ENCODE measurements at regions not wholly inside any gene's neighbourhood (a gene's known extent, or its start where the extent isn't known, plus 50 kb on each side); places are given as distances from the start of the nearest gene placed in this dataset.

DNA sequence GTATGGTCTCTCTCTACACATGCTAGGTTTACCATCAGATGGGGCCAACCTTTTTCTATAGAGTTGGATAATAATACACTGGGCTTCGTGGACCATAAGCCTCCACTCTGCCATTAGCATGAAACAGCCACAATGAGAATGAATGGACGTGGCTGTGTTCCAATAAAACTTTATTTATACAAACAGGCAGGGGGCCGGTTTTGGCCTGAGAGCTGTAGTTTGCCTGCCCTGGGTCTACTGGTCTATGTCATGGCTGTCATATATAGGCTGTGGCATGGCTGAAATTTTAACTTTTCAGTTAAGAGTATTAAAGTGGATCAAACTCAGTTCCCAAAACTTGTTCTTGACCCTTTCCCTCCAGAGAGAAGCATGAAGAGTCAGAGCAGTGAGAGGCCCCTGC, 120.3 kb upstream of the MYL2 start:
- DNase-seq (ENCODE audit: low read depth): no peak

DNA sequence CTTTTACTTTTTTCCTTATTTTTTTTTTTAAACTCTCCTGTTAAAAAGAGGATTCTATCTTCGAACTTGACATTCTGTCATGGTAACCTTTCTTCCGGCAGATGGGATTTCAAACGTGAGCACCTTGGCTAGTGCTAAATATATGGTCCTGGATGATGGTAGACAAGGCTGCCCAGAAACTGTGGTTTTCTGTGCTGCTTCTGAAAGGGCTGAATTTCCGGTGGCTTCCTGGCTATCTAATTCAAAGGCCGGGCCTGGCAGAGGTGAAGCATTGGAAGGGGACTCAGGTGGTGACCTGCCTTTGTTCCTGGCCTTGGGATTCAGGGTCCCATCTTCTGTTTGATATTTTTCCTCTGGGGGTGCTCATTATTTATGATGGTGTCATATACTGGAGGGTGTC, 118.6 kb upstream of the MYL2 start:
- DNase-seq (ENCODE audit: low read depth): no peak

DNA sequence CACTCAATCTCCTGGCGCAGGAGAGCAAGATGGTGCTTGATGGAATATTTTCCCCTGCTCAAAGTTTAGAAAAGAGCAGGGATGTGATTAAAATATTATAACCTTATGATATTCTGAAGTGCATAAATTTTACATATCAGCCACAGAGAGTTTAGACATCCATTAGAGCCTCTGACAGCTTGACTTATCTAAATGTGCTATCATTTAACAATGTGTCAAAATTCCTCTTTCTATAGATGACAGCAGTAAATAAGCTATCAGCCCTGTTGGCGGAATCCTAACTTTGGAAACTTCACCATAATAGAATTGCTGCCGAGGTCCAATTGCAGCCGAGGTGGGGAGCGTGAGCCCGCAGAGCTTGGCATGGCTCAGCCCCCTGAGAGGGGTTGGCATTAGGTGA, 117.7 kb upstream of the MYL2 start:
- no peak for DNase-seq (ENCODE audit: low read depth)

DNA sequence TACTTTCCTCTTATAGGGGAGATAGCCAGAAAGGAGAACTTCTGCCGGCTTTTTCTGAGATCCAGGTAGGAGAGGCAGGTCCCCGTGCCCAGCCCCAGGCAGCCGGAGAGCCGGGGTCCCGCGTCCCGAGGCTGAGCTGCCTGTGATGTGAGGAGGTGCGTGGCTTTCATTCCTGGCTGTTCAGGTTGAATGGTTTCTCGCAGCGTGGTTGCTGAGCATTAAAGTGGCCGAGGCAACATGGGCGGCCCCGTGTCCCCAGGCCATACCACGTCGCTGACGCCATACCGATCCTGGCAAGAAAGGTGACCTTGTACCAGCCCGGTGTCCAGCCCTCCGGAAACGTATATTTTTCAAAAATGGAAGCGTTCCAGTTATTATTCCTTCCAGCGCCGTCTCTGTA, 116.7 kb upstream of the MYL2 start:
- no peak for DNase-seq (ENCODE audit: low read depth)

DNA sequence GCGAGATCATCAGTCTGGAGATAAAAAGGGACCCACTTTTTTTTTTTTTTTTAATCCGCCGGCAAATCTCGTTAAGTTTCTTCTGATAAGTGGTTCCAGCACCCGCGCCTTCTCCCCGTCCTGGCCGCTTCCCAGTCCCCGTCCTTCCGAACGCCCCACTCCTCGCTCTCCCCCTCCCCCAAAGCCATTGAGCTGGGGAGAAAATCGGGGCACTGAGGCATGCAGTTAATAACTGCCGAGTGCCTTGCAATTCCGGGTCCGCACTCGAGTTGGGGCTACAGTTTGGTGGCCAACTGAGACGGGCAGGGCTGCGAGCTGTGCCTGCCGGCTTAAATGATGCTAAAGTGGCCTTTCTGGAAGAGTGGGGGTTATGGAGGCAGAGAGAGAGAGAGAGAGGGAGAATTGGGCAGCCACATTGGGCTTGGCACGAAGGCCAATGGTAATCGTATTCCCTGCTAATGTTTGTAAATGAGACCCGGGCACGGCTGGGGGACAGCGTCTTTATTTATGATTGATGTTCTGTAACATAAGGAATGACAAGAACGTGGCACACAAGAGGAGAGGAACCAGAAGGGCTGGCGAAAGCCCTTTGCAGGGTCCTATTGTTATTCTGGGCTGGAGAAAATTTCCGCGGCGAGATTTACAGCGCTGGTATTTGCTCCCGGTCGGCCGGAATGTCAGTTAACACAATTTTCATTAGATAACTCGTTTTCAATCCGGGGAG, 115.4 kb upstream of the MYL2 start:
- DNase-seq (ENCODE audit: low read depth): no peak

DNA sequence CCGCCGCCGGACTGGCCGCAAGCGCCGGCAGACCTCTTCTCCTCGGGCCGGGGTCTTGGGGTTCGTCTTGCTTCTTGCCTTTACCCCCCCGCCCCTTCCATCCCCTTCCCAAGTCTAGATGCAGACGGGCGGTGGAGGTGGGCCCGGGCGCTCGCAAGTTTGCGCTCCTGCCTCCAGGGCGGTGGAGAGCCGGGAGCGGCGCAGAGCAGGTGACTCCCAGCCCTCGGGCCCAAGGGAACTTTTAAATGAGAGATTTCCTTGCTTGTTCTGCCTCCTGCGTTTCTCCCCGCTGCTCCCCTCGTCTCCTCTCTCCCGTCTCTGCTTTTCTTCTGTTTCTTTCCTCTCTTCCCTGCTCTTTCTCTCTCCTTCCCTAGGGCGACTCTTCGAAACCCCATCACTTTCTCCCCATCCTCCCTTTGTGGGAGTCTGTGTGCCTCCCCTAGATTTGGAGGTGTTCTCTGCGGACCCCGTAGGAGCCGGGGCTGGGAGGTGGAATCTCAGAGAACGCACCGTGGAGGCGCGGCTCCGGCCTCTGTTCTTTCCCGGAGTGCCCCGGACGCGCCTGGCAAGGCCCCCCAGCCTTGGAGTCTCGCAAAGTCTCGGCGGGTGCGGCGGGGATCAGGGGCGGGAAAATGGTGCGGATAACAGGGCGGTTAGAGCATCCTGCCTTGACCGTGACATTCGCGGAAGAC, 114.7 kb upstream of the MYL2 start:
- no peak for DNase-seq (ENCODE audit: low read depth)

DNA sequence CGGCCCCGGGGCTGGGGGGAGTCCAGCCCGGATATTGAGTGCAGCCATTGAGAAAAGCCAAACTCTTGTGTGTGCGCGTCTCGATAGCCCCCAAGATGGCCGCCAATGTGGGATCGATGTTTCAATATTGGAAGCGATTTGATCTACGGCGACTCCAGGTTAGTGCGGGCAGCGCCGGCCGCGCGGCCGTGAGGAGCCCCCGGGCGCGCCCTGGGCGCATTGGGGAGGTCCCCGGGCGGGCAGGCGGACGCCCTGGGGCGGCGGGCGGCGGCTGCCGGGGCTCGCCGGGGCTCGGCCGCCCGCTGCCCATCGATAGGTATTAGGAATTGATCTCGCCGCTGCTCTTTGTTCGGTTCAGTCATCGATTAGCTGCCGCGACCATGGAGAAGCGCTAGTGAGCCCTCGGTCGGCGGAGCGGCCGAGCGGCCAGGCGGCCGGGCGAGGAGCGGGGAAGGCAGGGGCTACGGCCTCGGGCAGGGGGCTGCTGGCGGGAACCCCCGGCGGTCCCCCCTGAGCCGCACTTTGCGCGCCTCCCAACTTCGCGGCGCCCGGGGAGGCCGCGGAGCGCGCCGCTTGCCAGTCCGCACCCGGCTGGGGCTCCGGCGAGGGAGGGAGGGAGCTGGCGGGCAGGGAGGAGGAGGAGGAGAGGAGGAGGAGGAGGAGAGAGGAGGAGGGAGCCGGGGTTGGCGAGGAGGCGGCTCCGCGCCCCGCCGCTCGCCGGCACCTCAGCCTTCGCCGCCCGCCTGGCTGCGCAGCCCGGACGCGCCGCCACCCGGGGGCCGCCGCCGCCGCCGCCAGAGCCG, 113.9 kb upstream of the MYL2 start, which contains the start of gene CUX2:
Gene CUX2 (plus strand): TSS at position 83 of the 803 bp plus-strand sequence.
- DNase-seq (ENCODE audit: low read depth): no peak

DNA sequence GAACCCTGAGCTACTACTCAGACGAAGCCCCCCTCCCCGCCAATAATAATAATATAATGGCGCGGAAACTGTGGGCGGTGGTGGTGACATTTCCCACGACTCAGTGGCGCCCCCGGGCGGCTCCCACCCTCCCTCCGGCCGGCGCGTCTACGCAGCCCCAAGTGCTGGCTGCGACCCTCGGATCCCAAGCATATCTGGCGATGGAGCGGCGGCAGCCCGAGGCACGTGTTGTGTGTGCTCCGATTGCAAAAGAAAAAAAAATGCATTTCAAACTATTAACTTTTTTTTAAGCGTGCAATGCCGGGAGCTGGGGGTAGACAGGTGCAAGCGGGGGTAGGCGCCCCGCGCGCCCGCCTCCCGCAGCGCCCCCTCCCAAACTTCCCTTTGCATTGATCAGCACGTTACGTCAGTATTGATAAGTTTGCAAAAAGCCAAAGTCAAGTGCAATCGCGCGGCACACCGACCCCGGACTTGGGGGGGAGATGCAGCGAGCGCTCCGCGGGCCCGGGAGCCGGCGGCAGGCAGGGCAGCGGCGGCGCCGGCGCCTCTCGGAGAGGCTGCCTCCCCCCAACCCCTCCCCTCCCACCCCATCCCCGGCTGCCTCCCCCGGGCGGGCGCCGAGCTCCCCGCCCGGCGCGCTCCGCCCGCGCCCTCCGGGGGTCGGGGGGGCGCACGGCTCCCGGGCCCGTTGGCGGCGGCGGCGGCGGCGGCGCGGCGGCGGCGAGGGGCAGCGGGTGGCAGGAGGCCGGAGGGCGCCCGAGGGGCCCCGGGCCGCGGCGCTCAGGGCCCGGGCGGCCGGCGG, 113.1 kb upstream of the MYL2 start:
- no peak for DNase-seq (ENCODE audit: low read depth)

DNA sequence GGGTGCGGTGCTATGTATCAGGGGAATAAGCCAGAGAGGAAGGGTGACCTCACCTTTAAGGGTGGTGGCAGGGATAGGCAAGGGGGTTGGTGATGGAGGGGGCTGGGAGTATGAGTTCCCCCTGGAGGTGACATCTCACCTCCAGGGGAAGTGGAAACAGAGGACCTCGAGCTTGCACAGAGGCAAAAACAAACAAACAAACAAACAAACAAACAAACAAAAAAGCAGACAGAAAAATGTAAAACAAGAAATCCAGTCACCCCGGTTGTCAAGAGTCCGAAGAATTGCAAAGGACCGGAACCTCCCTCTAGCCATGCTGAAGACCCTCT, 112.2 kb upstream of the MYL2 start:
- DNase-seq (ENCODE audit: low read depth): no peak

DNA sequence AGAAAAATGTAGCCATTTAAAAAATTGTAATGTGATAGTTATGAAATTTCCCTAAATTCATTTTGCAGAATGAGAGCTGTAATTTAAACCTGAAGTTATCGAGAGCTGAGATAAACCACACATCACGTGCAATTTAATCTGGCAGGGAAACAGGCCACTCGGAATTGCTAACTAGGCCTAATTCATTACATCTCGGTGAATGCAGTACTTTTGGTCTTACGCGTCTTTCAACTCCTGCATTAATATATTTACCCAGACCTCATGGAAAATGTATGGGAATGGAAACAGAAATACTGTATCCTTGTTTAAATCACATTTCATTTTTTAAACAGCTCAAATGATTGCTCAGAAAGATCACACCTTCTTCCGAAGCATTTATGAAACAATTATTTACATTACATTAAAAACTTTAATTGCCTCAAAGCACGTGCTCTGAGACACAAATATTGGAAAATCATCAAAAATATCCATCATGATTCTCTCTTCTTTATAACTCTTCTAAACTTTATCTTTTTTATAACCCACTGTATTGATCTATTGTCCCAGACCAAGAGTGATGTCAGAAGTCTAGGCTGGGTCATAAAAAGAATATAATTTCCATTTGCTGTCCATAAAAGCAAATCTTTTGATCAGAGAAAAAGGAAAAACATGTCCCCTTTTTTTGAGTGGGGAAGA, 111.7 kb upstream of the MYL2 start:
- DNase-seq (ENCODE audit: low read depth): no peak

DNA sequence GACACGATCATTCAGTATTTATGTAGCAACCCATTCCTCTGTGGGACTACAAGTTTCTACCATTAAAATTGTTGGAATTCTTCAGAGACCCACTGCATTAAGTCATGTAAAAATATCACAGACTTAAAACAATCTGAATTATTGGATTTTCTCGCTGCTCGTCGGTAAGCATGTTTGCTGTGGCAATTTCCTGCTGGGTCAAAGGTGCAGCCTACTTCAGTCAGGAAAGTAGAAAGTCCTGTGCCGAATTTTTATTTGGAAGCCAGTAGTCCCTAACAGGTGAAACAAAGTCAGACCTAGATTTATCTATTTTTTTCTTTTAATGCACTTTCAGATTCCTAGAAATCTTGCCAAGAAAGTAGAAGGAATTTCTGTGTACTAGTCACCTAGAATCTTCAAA, 110.4 kb upstream of the MYL2 start:
- DNase-seq (ENCODE audit: low read depth): no peak

DNA sequence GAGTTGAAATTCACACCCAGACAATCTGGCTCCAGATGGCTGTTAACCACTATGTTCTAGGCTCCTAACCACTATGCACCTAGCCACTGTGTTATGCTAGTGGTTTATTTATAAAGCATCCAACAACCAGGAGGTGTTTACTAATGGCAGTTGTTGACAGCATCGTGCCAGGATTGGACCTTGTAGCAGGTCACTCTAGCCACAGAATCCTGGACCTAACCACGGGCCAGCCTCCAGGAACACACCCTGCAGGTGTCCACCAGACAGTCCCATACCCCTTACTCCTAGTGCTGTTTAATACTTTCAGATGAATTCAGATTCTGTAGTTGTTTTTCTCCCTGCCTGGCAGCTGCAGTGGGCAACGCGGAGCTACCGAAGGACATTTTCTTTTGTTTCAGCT, 109.4 kb upstream of the MYL2 start:
- DNase-seq (ENCODE audit: low read depth): no peak

DNA sequence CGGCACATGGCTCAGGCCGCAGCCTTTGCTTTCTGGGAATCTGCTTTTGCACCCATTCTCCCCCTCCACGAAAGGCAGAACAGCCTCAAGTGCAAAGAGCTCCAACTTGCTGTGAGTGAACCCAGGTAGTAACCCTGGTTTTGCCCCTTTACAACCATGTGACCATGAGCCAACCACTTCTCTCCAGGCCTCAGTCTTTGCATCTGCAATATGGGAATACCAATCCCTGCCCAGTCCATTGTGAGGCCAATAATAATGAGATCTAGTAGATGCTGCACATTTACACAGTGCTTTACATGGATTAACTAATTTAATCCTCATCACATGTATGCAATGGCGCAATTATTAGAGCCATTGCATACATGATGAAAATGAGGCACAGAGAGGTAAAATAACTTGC, 108.9 kb upstream of the MYL2 start:
- no peak for DNase-seq (ENCODE audit: low read depth)

DNA sequence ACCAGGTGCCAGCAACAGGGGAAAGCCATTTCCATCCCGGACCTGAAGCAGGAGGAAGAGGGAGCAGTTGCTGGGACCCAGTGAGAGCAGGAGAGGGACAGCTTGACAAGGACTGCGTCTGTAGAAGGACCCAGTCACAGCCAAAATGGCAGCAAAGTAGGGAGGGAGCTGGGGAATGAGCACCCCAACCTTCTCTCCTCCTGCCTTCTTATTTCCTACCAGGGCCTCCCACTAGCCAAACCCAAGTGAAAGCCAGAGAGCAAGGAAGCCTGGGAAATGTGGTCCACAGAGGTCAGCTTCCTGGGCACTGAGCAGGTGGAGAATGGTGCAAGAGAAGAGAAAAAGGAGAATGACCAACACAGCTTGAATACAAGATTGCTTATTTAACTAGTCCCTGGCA, 108.5 kb upstream of the MYL2 start:
- no peak for DNase-seq (ENCODE audit: low read depth)

DNA sequence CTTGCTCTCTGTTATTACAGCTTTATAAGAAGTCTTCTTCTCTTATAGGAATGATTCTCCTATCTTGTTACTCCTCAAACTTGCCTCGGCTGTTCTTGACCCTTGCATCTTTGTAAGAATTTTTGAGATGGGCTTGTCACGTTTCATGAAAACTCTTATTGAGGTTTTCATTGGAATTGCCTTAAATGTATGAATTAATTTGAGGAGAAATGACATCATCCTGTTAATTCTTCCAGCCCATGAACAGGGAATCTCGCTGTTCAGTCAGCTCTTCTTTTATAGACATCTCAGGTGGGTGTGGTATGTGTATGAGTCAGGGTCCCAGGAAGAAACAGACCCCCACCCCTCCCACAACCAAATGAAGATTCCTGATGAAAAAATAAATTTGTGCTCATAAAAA, 107.1 kb upstream of the MYL2 start:
- DNase-seq (ENCODE audit: low read depth): no peak

DNA sequence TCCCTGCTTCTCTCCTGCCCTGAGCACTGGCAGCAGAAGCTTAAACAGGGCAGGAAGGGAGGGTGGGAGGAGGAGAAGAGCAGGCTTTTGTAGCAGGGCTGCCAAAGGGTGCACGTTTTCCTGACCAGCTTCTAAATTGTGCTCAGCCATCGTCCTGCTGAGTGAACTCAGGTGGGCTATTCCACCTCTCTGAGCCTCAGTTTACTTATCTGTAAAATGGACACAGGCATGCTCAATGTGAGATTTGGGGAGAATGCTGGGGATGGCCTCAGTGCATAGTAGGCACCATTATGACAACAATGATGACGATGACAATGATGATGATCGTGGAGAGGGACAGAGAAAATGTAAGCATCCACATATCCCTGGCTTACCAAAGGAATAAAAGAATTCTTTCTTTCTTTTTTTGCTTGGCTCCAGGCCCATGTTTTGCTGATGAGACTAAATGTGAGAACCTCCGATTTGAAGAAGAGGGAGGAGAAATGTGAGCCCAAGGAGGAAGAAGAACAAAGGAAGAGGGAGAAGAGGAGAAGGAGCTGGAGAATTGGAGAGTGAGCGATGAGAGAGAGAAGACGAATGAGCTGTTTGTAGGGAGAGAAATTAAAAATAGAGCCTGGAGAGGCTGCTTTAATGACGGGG, 105.5 kb upstream of the MYL2 start:
- no peak for DNase-seq (ENCODE audit: low read depth)

DNA sequence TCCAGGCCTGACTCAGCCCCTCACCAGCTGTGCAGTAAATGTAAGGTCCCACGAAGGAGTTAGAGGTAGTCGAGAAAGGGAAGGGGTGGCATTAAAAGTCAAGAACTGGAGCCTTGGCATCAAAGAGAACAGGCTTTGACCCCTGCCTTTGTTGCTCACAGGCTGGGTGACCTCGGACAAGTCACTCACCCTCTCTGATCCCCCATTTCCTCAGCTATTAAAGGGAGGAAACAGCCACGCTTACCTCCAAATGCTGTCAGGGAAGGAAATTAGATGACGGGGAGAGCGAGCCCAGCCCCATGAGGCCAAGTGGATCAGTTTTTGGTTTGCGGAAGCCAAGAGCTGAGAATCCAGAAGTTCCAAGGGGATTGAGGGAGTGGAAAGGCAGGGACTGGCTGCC, 104.9 kb upstream of the MYL2 start:
- DNase-seq (ENCODE audit: low read depth): no peak

DNA sequence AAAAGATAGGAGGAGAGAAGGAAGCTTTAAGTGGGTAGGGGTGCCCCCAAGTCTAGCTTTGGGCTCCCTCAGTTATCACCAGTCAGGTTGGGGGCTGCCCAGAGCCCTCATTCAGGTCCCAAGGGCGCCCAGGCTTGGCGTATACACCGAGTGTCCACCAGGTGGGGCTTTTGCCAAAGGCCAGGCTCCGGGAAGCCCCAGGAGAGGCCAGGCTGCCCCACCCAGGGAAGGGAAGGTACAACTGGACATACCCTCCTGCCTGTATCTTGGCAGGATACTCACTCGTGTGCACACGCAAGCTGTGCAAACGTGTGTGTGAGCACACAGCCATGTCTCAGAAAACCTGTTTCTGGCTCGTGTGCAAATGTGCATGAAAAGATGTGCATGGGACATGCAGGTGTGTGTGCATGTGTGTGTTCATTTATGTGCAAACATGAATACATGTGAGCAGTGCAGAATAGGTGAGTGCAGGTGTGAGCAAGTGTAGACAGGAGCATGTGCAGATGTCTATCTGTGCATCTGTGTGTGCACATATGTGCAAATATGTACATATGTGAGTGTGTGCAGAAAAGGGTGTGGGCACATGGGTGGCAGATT, 103.9 kb upstream of the MYL2 start:
- no peak for DNase-seq (ENCODE audit: low read depth)

DNA sequence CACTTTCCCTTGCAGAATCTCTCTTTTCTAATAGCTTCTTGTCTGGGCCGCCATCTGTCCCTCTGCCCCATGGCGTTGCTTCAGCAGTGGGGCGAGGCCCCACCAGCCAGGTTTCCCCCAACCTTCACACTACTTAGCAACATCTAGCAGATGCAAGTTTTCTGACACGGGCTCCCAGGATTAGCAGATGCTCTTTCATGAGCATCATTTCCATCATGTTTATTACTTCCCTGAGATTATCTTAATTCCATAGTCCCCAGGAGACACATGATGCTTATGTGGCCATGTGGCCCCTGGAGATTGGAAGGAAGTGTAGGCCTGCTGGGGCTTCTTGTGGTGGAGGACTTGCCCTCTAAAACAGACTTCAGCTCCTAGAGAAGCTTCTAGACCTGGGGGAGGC, 102.0 kb upstream of the MYL2 start:
- DNase-seq (ENCODE audit: low read depth): no peak

DNA sequence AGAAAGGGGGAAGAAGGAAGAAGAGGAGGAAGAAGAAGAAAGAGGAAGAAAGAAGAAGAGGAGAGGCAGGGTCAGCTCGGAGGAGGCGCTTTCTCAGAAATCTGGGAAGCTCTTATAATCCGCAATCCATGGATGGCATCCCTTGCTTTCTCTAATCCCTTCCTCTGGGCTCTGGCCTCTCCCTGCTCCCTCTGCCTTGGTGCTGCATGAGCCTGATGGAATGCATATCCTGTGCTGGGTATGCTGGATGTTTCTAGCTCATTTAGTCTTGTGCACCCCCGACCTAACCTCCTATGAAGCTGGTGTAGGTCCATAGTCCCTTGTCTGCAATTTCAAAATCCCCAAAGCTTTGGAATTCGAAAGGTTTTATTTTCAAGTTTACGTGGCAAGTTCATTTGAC, 94.2 kb upstream of the MYL2 start:
- DNase-seq (ENCODE audit: low read depth): no peak

DNA sequence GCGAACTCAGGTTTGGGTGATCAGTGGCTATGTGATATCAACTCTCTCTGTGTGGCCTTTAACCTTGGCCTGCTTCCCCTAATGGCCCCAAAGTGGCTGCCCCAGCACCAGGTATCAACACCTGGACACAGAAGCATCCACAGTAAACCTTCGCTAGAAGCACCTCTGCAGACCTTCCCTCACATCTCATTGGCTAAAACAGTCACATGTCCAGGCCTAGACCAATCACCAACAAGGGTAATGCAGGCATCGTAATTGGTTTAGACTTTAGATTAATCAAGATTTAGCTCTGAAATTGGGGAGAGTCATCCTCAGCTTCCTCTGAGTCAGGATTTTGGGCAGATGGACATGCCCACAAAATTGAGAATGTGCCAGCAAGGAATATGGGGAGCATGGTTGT, 92.5 kb upstream of the MYL2 start:
- DNase-seq (ENCODE audit: low read depth): no peak
